PC-3 (cell line): ENCODE measurements at regions not wholly inside any gene's neighbourhood (a gene's known extent, or its start where the extent isn't known, plus 50 kb on each side); places are given as distances from the start of the nearest gene placed in this dataset.

Experiments used
- ATAC-seq: fragments of 200-7000 bp; cut with Tn5 transposase; 2 replicates; pipeline ENCODE4 v1.9.1; 2020; ENCODE audit warnings: mild to moderate bottlenecking, moderate library complexity
- BruUV-seq: library from RNA; stranded (reverse); fragments of 400-500 nt; replicated peaks from 2 replicates; lab custom pipeline; 2021; lab: Mats Ljungman, UMichigan
- CTCF ChIA-PET: fragments of 300-600 bp; sonication (Branson Sonifier 250); formaldehyde crosslinking; loops from one replicate; lab custom pipeline; 2022; ENCODE audit warnings: antibody characterized with exemption; lab: Charles Lee
- POLR2A ChIA-PET: fragments of 300-600 bp; sonication (Branson Sonifier 250); formaldehyde crosslinking; loops from one replicate; lab custom pipeline; 2022; ENCODE audit warnings: antibody characterized with exemption; ENCODE audit not compliant: unreplicated experiment; lab: Charles Lee
- DNase-seq: peaks from one replicate; pipeline ENCODE4 v3.0.0-alpha.2; 2015
- H2AFZ ChIP-seq: fragments of 300-600 bp; sonication (generic); 2 replicates; pipeline ENCODE4 v1.6.0; 2016; ENCODE audit warnings: antibody characterized with exemption, low read length
- H3F3A ChIP-seq: fragments of 300-600 bp; sonication (generic); one replicate; pipeline ENCODE4 v1.6.0; 2017; ENCODE audit warnings: antibody characterized with exemption, low read length, control low read depth, mild to moderate bottlenecking; ENCODE audit not compliant: unreplicated experiment
- H3K27ac ChIP-seq: fragments of 300-600 bp; sonication (generic); 2 replicates; pipeline ENCODE4 v1.5.1; 2016; ENCODE audit warnings: mild to moderate bottlenecking, low read length
- H3K27me3 ChIP-seq: fragments of 300-600 bp; sonication (generic); 2 replicates; pipeline ENCODE4 v1.6.1; 2016; ENCODE audit warnings: low read length, mixed read lengths
- H3K36me3 ChIP-seq: fragments of 300-600 bp; sonication (generic); 2 replicates; pipeline ENCODE4 v1.6.1; 2016; ENCODE audit warnings: low read depth, mixed run types, low read length, mixed read lengths
- H3K4me1 ChIP-seq: fragments of 300-600 bp; sonication (generic); 2 replicates; pipeline ENCODE4 v1.5.1; 2016; ENCODE audit warnings: low read length; ENCODE audit not compliant: insufficient read depth
- H3K4me2 ChIP-seq: fragments of 300-600 bp; sonication (generic); 2 replicates; pipeline ENCODE4 v1.6.0; 2016; ENCODE audit warnings: low read length
- H3K4me3 ChIP-seq: fragments of 300-600 bp; sonication (generic); 2 replicates; pipeline ENCODE4 v1.5.1; 2016; ENCODE audit warnings: mild to moderate bottlenecking, low read length, mixed read lengths
- H3K79me2 ChIP-seq: fragments of 300-600 bp; sonication (generic); 2 replicates; pipeline ENCODE4 v1.6.1; 2017; ENCODE audit warnings: low read length, mixed read lengths
- H3K9ac ChIP-seq: fragments of 300-600 bp; sonication (generic); 2 replicates; pipeline ENCODE4 v1.6.0; 2016; ENCODE audit warnings: mild to moderate bottlenecking, low read length
- H3K9me2 ChIP-seq: fragments of 300-600 bp; sonication (generic); replicated peaks from 2 replicates; pipeline ENCODE4 v1.6.1; 2016; ENCODE audit warnings: mixed run types, low read length, mixed read lengths
- H3K9me3 ChIP-seq: fragments of 300-600 bp; sonication (generic); 2 replicates; pipeline ENCODE4 v1.6.1; 2016; ENCODE audit warnings: low read length, mixed read lengths
- H4K20me1 ChIP-seq: fragments of 300-600 bp; sonication (generic); 2 replicates; pipeline ENCODE4 v1.6.1; 2016; ENCODE audit warnings: low read length, mixed read lengths
- CTCF ChIP-seq: fragments of 300-600 bp; sonication (generic); conservative IDR thresholded peaks from 2 replicates; pipeline ENCODE4 v1.5.1; 2017; ENCODE audit warnings: antibody characterized with exemption, low read depth, mild to moderate bottlenecking, low read length
- EZH2 ChIP-seq: fragments of 300-600 bp; sonication (generic); IDR thresholded peaks from one replicate; pipeline ENCODE4 v1.6.1; 2017; ENCODE audit warnings: antibody characterized with exemption, mild to moderate bottlenecking, low read length; ENCODE audit not compliant: unreplicated experiment
- EZH2phosphoT487 ChIP-seq: fragments of 300-600 bp; sonication (generic); IDR thresholded peaks from 2 replicates; pipeline ENCODE4 v1.6.1; 2018; ENCODE audit warnings: mild to moderate bottlenecking, antibody characterized with exemption, low read length, borderline replicate concordance
- intact Hi-C: fragments of 100-400 bp; cut with micrococcal nuclease; formaldehyde crosslinking; loops from 2 replicates; pipeline ENCODE4 v1.9.0; 2023

GRCh38 chr7:125089171-125089570, 159.5 kb upstream of the POT1 start:
- BruUV-seq: no TSS peak
- H3K4me3 ChIP-seq: no peak overlapping the region
- no peaks in the 10 kb centered on the region for H3K9me3 ChIP-seq
- H3K9ac ChIP-seq: no peak overlapping the region
- no peaks in the 10 kb centered on the region for H3K36me3 ChIP-seq
- intact Hi-C loops: no loop called here
- ATAC-seq (no peak), DNase-seq (no peak)
- ChIA-PET CTCF (no interaction called here), POLR2A (no interaction called here)
- H3K27me3 ChIP-seq: no peaks in the 10 kb centered on the region
- H3K27ac ChIP-seq: no peak overlapping the region
- H3K4me2 ChIP-seq: no peak overlapping the region
- no peaks in the 10 kb centered on the region for H3K79me2 ChIP-seq
- H4K20me1 ChIP-seq: no peaks in the 10 kb centered on the region
- no peaks in the 10 kb centered on the region for H3K9me2 ChIP-seq
- no peak overlapping the region for H2AFZ ChIP-seq
- TF ChIP-seq EZH2phosphoT487: no peak
- no peak for TF ChIP-seq CTCF
- no peak for TF ChIP-seq EZH2
- no peaks in the 10 kb centered on the region for H3K4me1 ChIP-seq
- H3F3A ChIP-seq: no peaks in the 10 kb centered on the region

GRCh38 chr7:125088555-125088954, 158.9 kb upstream of the POT1 start:
- no peak for TF ChIP-seq EZH2
- TF ChIP-seq CTCF: no peak
- no peak for TF ChIP-seq EZH2phosphoT487
- H3K36me3 ChIP-seq: no peaks in the 10 kb centered on the region
- no peak overlapping the region for H2AFZ ChIP-seq
- H3K9me2 ChIP-seq: no peaks in the 10 kb centered on the region
- no peak overlapping the region for H3K9ac ChIP-seq
- intact Hi-C loops: no loop called here
- POLR2A ChIA-PET: no interaction called here
- no peaks in the 10 kb centered on the region for H3K79me2 ChIP-seq
- no peaks in the 10 kb centered on the region for H3F3A ChIP-seq
- CTCF ChIA-PET: no interaction called here
- H3K4me2 ChIP-seq: no peak overlapping the region
- no peaks in the 10 kb centered on the region for H3K4me1 ChIP-seq
- no peak overlapping the region for H3K4me3 ChIP-seq
- ATAC-seq: no peak
- no peaks in the 10 kb centered on the region for H3K9me3 ChIP-seq
- no peak overlapping the region for H3K27ac ChIP-seq
- BruUV-seq: no TSS peak
- H3K27me3 ChIP-seq: no peaks in the 10 kb centered on the region
- no peaks in the 10 kb centered on the region for H4K20me1 ChIP-seq
- no peak for DNase-seq

DNA sequence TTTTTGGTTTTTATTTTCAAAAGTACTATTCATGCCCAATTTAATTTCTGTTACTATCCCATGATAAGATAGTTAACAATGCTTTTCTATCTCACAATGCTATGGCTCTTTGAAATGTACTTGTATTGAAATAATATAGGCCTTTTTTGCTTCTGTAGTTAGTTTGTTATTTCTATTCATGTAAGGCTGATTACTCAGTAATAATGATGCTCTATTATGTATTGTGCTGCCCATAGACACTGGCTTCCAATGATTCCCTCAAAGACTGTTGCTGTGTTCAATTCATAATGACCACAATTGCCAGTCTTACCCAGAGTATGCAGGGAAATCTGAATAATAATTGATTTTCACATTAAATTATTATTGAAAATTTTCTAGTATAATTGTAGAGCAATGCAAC, 155.5 kb upstream of the POT1 start:
- ChIA-PET POLR2A (no interaction called here), CTCF (no interaction called here)
- no peak overlapping the region for H3K4me2 ChIP-seq
- TF ChIP-seq CTCF (no peak), EZH2phosphoT487 (no peak), EZH2 (no peak)
- intact Hi-C loops: no loop called here
- no peaks in the 10 kb centered on the region for H3K79me2 ChIP-seq
- H3K9me2 ChIP-seq: no peaks in the 10 kb centered on the region
- no TSS peak for BruUV-seq
- H3K36me3 ChIP-seq: no peaks in the 10 kb centered on the region
- H3K27me3 ChIP-seq: no peaks in the 10 kb centered on the region
- H2AFZ ChIP-seq: no peak overlapping the region
- no peaks in the 10 kb centered on the region for H4K20me1 ChIP-seq
- no peaks in the 10 kb centered on the region for H3K4me1 ChIP-seq
- H3K9ac ChIP-seq: no peak overlapping the region
- no peaks in the 10 kb centered on the region for H3K9me3 ChIP-seq
- ATAC-seq (no peak), DNase-seq (no peak)
- no peaks in the 10 kb centered on the region for H3F3A ChIP-seq
- H3K4me3 ChIP-seq: no peak overlapping the region
- H3K27ac ChIP-seq: no peak overlapping the region
